ENCODE measurements at regions not wholly inside any gene's neighbourhood (a gene's known extent, or its start where the extent isn't known, plus 50 kb on each side); places are given as distances from the start of the nearest gene placed in this dataset.
A peak's percentile ranks its signal among the peaks of the same experiment; 100 is the strongest.

DNA sequence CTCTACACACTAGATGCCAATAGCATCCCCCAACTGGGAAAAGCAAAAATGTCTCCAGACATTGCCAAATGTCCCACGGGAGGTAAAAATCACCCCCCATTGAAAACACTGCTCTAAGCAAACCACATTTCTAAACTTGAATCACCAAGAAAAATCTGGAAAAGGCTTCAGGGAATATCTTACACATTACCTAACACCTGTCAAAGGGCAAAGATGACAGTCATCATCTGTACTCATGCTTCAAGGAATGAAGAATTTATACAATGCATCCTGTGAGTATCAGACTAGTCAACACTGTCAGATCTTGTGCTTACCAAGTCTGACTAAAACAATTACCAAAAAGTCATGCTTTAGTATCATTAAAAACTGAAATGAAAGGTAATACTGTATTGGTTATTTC, 161.6 kb upstream of the SOX5 start:
- H2AFZ ChIP-seq (ENCODE audit: low read depth, low read length), result no peak overlapping the region
- H3K36me3 ChIP-seq (replicated peaks; ENCODE audit: low read depth, low read length), result peaks cover 9% of the 10 kb centered on the region
- H3K79me2 ChIP-seq (ENCODE audit: low read length), result peaks cover 64% of the 10 kb centered on the region
- no peaks in the 10 kb centered on the region for H3K9me3 ChIP-seq (ENCODE audit: insufficient read depth, low read length)
- H3K4me2 ChIP-seq (ENCODE audit: low read length), result no peak overlapping the region
- no peak overlapping the region for H3K9ac ChIP-seq (ENCODE audit: low read length)
- no peak for TF ChIP-seq EZH2phosphoT487 (IDR thresholded peaks at IDR 0.05; ENCODE audit: low read depth)
- TF ChIP-seq, protein P1, sequence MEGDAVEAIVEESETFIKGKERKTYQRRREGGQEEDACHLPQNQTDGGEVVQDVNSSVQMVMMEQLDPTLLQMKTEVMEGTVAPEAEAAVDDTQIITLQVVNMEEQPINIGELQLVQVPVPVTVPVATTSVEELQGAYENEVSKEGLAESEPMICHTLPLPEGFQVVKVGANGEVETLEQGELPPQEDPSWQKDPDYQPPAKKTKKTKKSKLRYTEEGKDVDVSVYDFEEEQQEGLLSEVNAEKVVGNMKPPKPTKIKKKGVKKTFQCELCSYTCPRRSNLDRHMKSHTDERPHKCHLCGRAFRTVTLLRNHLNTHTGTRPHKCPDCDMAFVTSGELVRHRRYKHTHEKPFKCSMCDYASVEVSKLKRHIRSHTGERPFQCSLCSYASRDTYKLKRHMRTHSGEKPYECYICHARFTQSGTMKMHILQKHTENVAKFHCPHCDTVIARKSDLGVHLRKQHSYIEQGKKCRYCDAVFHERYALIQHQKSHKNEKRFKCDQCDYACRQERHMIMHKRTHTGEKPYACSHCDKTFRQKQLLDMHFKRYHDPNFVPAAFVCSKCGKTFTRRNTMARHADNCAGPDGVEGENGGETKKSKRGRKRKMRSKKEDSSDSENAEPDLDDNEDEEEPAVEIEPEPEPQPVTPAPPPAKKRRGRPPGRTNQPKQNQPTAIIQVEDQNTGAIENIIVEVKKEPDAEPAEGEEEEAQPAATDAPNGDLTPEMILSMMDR (IDR thresholded peaks at IDR 0.05; ENCODE audit: low read depth, low read length), result no peak
- no peaks in the 10 kb centered on the region for H3K27me3 ChIP-seq (ENCODE audit: low read depth, low read length)
- peaks cover 46% of the 10 kb centered on the region for H3K4me1 ChIP-seq (ENCODE audit: low read length)
- H3K4me3 ChIP-seq (ENCODE audit: low read length), result no peak overlapping the region
- peaks cover 45% of the 10 kb centered on the region; the same call in 1 of the 2 replicates for H4K20me1 ChIP-seq (ENCODE audit: insufficient read depth, low read length)
- no peak overlapping the region for H3K27ac ChIP-seq (ENCODE audit: low read length)

DNA sequence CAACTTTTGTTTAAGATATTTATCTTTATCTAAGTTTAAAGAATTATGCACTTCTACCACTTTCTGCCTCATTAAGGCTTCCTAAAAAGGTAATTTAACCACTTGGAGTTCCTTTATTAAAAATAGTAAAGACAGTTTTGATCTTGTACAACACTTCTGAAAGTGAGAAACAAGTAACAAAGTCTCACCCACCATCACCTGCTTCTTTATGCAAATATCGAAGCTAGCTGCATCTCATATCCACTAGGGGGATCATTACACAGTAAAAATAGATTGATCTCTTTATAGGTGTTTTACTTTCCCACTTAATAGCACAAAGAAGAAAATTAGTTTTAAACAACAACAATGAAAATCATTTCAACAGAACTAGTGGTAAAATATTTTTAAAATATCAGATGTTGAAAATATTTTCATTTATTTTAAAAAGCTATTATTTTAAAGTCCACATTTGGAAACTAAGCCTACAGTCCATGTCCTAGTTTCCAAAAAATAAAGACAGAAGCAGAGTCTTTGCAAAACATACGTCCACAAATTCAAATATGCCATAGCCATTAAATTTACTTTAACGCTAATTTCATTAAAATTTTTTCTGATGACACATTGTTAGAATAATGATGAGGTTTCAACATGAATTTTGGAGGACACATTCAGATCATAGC, 160.0 kb upstream of the SOX5 start:
- no peaks in the 10 kb centered on the region for H3K27me3 ChIP-seq (ENCODE audit: low read depth, low read length)
- no peak for TF ChIP-seq EZH2phosphoT487 (IDR thresholded peaks at IDR 0.05; ENCODE audit: low read depth)
- TF ChIP-seq, protein P1 (IDR thresholded peaks at IDR 0.05; ENCODE audit: low read depth, low read length), result peak; percentile 63
- H3K4me1 ChIP-seq (ENCODE audit: low read length), result peaks cover 46% of the 10 kb centered on the region
- H3K79me2 ChIP-seq (ENCODE audit: low read length), result peaks cover 63% of the 10 kb centered on the region
- peaks cover 21% of the 10 kb centered on the region for H3K36me3 ChIP-seq (replicated peaks; ENCODE audit: low read depth, low read length)
- H3K4me3 ChIP-seq (ENCODE audit: low read length), result peak overlapping the region; percentile 32
- H3K9me3 ChIP-seq (ENCODE audit: insufficient read depth, low read length), result no peaks in the 10 kb centered on the region
- peak overlapping the region; percentile 81 for H3K27ac ChIP-seq (ENCODE audit: low read length)
- H4K20me1 ChIP-seq (ENCODE audit: insufficient read depth, low read length), result peaks cover 34% of the 10 kb centered on the region; the same call in 1 of the 2 replicates
- no peak overlapping the region for H2AFZ ChIP-seq (ENCODE audit: low read depth, low read length)
- H3K9ac ChIP-seq (ENCODE audit: low read length), result peak overlapping the region; percentile 46
- H3K4me2 ChIP-seq (ENCODE audit: low read length), result peak overlapping the region; percentile 59

DNA sequence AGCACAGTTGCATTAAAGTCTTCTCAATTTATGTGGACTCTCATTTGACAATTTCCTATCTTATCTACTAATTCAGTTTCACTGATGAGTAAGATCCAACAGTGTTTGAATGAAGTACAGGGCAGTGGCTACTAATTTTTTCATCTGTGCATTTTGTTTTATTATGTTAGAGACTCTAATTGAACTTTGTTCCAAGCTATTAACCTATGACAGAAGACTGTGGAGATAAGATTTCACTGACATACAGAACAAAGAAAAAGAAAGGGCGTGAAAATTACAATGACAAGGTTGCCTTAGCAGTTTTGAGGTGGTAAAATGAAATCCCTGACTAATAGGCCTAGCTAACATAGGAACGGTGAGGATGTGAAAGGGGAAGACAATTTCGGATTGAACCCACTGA, 153.2 kb upstream of the SOX5 start:
- Histone ChIP-seq H2AFZ (ENCODE audit: low read depth, low read length) (no peak overlapping the region), H3K4me3 (ENCODE audit: low read length) (no peak overlapping the region), H3K79me2 (ENCODE audit: low read length) (peaks cover 34% of the 10 kb centered on the region), H3K4me1 (ENCODE audit: low read length) (peaks cover 4% of the 10 kb centered on the region), H3K4me2 (ENCODE audit: low read length) (no peak overlapping the region), H3K9ac (ENCODE audit: low read length) (no peak overlapping the region), H4K20me1 (ENCODE audit: insufficient read depth, low read length) (peaks cover 21% of the 10 kb centered on the region; the same call in 1 of the 2 replicates), H3K9me3 (ENCODE audit: insufficient read depth, low read length) (no peaks in the 10 kb centered on the region), H3K27me3 (ENCODE audit: low read depth, low read length) (no peaks in the 10 kb centered on the region), H3K27ac (ENCODE audit: low read length) (no peak overlapping the region), H3K36me3 (replicated peaks; ENCODE audit: low read depth, low read length) (peaks cover 58% of the 10 kb centered on the region)
- TF ChIP-seq EZH2phosphoT487 (IDR thresholded peaks at IDR 0.05; ENCODE audit: low read depth), result no peak
- TF ChIP-seq, protein P1 (IDR thresholded peaks at IDR 0.05; ENCODE audit: low read depth, low read length), result no peak

DNA sequence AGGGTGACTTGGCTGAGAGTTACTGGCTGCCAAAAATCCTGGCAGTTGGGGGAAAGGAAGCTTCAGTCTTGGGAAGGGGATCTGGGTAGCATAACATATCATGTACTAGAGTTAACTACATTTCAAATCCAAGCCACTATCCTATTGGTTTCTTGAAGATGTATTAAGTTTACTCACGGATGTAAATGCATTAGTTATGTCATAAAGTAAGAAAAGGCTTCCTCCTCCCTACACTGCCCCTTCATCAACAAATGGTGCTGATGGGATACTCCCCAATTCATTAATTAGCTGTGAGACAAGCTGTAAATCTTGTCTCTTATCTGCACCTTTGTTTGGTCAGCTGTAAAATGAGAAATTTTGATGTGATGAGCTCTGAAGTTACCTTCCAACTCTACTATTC, 150.1 kb upstream of the SOX5 start:
- no peak overlapping the region for H3K4me3 ChIP-seq (ENCODE audit: low read length)
- no peak overlapping the region for H3K27ac ChIP-seq (ENCODE audit: low read length)
- no peaks in the 10 kb centered on the region for H3K27me3 ChIP-seq (ENCODE audit: low read depth, low read length)
- peaks cover 12% of the 10 kb centered on the region for H3K4me1 ChIP-seq (ENCODE audit: low read length)
- no peak overlapping the region for H3K9ac ChIP-seq (ENCODE audit: low read length)
- peaks cover 14% of the 10 kb centered on the region; the same call in 1 of the 2 replicates for H4K20me1 ChIP-seq (ENCODE audit: insufficient read depth, low read length)
- no peak for TF ChIP-seq EZH2phosphoT487 (IDR thresholded peaks at IDR 0.05; ENCODE audit: low read depth)
- TF ChIP-seq, protein P1 (IDR thresholded peaks at IDR 0.05; ENCODE audit: low read depth, low read length), result no peak
- H3K4me2 ChIP-seq (ENCODE audit: low read length), result no peak overlapping the region
- H3K9me3 ChIP-seq (ENCODE audit: insufficient read depth, low read length), result no peaks in the 10 kb centered on the region
- H3K79me2 ChIP-seq (ENCODE audit: low read length), result peaks cover 20% of the 10 kb centered on the region
- no peak overlapping the region for H2AFZ ChIP-seq (ENCODE audit: low read depth, low read length)
- H3K36me3 ChIP-seq (replicated peaks; ENCODE audit: low read depth, low read length), result peaks cover 55% of the 10 kb centered on the region

Measured in OCI-LY3 (cell line).